ENCODE measurements at regions not wholly inside any gene's neighbourhood (a gene's known extent, or its start where the extent isn't known, plus 50 kb on each side); places are given as distances from the start of the nearest gene placed in this dataset.
"Not testable (repeated sequence)": the region's sequence is repeated elsewhere in the genome, so short reads cannot be mapped to it uniquely, and the experiment has no call there.

GRCh38 chr2:105669384-105669891 lies 75.3 kb upstream of the NCK2 start:
- Mint-ChIP-seq H3K4me3 (no peak overlapping the region), H3K36me3 (ENCODE audit: low read depth) (peaks cover 1% of the 10 kb centered on the region), H3K27ac (no peak overlapping the region), H3K27me3 (ENCODE audit: insufficient read depth) (no peaks in the 10 kb centered on the region), H3K4me1 (no peaks in the 10 kb centered on the region), H3K9me3 (peaks cover 37% of the 10 kb centered on the region)
- Histone ChIP-seq H3K27me3 (ENCODE audit: control insufficient read depth, insufficient read depth, low read length, poor library complexity, severe bottlenecking) (no peaks in the 10 kb centered on the region), H3K9me3 (ENCODE audit: control insufficient read depth, low read length) (peaks cover 21% of the 10 kb centered on the region), H3K9ac (ENCODE audit: extremely low read depth, low read length, poor library complexity, severe bottlenecking) (no peak overlapping the region), H3K36me3 (ENCODE audit: control insufficient read depth, insufficient read depth, low read length) (no peaks in the 10 kb centered on the region), H3K4me1 (ENCODE audit: control insufficient read depth, insufficient read depth, low read length) (no peaks in the 10 kb centered on the region), H3K4me3 (ENCODE audit: low read length) (no peak overlapping the region), H3K27ac (ENCODE audit: low read depth, low read length) (no peak overlapping the region)
- WGBS, 2 experiments (ENCODE audit: insufficient coverage in 1 of 2, insufficient read length in 1 of 2): 93 to 98% methylated on average over 4 of the region's 4 CpGs
- TF ChIP-seq CTCF (conservative IDR thresholded peaks at IDR 0.05): no peak
- no peak for DNase-seq

GRCh38 chr2:105665480-105665879 lies 79.2 kb upstream of the NCK2 start:
- 100% methylated on average over 1 of the region's 1 CpG; no CpG with 5 or more reads in 1 of the 2 experiments for WGBS, 2 experiments (ENCODE audit: insufficient coverage in 1 of 2, insufficient read length in 1 of 2)
- H3K4me3 ChIP-seq (ENCODE audit: low read length): no peak overlapping the region
- no peak overlapping the region for H3K27ac Mint-ChIP-seq
- no peak overlapping the region for H3K27ac ChIP-seq (ENCODE audit: low read depth, low read length)
- no peaks in the 10 kb centered on the region for H3K36me3 ChIP-seq (ENCODE audit: control insufficient read depth, insufficient read depth, low read length)
- no peaks in the 10 kb centered on the region for H3K4me1 Mint-ChIP-seq
- peaks cover 41% of the 10 kb centered on the region for H3K9me3 Mint-ChIP-seq
- no peak overlapping the region for H3K9ac ChIP-seq (ENCODE audit: extremely low read depth, low read length, poor library complexity, severe bottlenecking)
- no peaks in the 10 kb centered on the region for H3K27me3 Mint-ChIP-seq (ENCODE audit: insufficient read depth)
- peaks cover 27% of the 10 kb centered on the region for H3K9me3 ChIP-seq (ENCODE audit: control insufficient read depth, low read length)
- no peak for DNase-seq
- no peaks in the 10 kb centered on the region for H3K4me1 ChIP-seq (ENCODE audit: control insufficient read depth, insufficient read depth, low read length)
- no peak for TF ChIP-seq CTCF (conservative IDR thresholded peaks at IDR 0.05)
- H3K36me3 Mint-ChIP-seq (ENCODE audit: low read depth): peaks cover 1% of the 10 kb centered on the region
- no peak overlapping the region for H3K4me3 Mint-ChIP-seq
- no peaks in the 10 kb centered on the region for H3K27me3 ChIP-seq (ENCODE audit: control insufficient read depth, insufficient read depth, low read length, poor library complexity, severe bottlenecking)

GRCh38 chr2:105660489-105660888 lies 84.2 kb upstream of the NCK2 start:
- Histone ChIP-seq H3K9ac (ENCODE audit: extremely low read depth, low read length, poor library complexity, severe bottlenecking) (no peak overlapping the region), H3K27me3 (ENCODE audit: control insufficient read depth, insufficient read depth, low read length, poor library complexity, severe bottlenecking) (no peaks in the 10 kb centered on the region), H3K9me3 (ENCODE audit: control insufficient read depth, low read length) (peaks cover 13% of the 10 kb centered on the region), H3K36me3 (ENCODE audit: control insufficient read depth, insufficient read depth, low read length) (no peaks in the 10 kb centered on the region), H3K4me3 (ENCODE audit: low read length) (no peak overlapping the region), H3K4me1 (ENCODE audit: control insufficient read depth, insufficient read depth, low read length) (no peaks in the 10 kb centered on the region), H3K27ac (ENCODE audit: low read depth, low read length) (no peak overlapping the region)
- no peaks in the 10 kb centered on the region for H3K4me1 Mint-ChIP-seq
- H3K4me3 Mint-ChIP-seq: no peak overlapping the region
- TF ChIP-seq CTCF (conservative IDR thresholded peaks at IDR 0.05): no peak
- no peak overlapping the region for H3K27ac Mint-ChIP-seq
- no peak for DNase-seq
- peaks cover 15% of the 10 kb centered on the region for H3K9me3 Mint-ChIP-seq
- peaks cover 4% of the 10 kb centered on the region for H3K27me3 Mint-ChIP-seq (ENCODE audit: insufficient read depth)
- WGBS, 2 experiments (ENCODE audit: insufficient coverage in 1 of 2, insufficient read length in 1 of 2): 93 to 100% methylated on average over 1 to 4 of the region's 4 CpGs
- no peaks in the 10 kb centered on the region for H3K36me3 Mint-ChIP-seq (ENCODE audit: low read depth)

- H3K27ac ChIP-seq (ENCODE audit: low read depth, low read length); H3K4me3 Mint-ChIP-seq; H3K9ac ChIP-seq (ENCODE audit: extremely low read depth, low read length, poor library complexity, severe bottlenecking); H3K4me1 Mint-ChIP-seq; H3K27me3 ChIP-seq (ENCODE audit: control insufficient read depth, insufficient read depth, low read length, poor library complexity, severe bottlenecking); H3K4me3 ChIP-seq (ENCODE audit: low read length); H3K27me3 Mint-ChIP-seq (ENCODE audit: insufficient read depth); H3K36me3 Mint-ChIP-seq (ENCODE audit: low read depth); H3K36me3 ChIP-seq (ENCODE audit: control insufficient read depth, insufficient read depth, low read length); DNase-seq; H3K4me1 ChIP-seq (ENCODE audit: control insufficient read depth, insufficient read depth, low read length); H3K27ac Mint-ChIP-seq; H3K9me3 ChIP-seq (ENCODE audit: control insufficient read depth, low read length): not testable (repeated sequence)
- 93 to 96% methylated on average over 3 to 4 of the region's 4 CpGs for WGBS, 2 experiments (ENCODE audit: insufficient coverage in 1 of 2, insufficient read length in 1 of 2)
- H3K9me3 Mint-ChIP-seq: peaks cover 12% of the 10 kb centered on the region
These were observed 88.7 kb upstream of the NCK2 start for GRCh38 chr2:105655723-105656606.

Measured in endodermal cell (in vitro differentiated cells).